C4-2B (cell line): ENCODE measurements at regions not wholly inside any gene's neighbourhood (a gene's known extent, or its start where the extent isn't known, plus 50 kb on each side); places are given as distances from the start of the nearest gene placed in this dataset.

Source experiments
- CTCF ChIP-seq: fragments of 450-650 bp; conservative IDR thresholded peaks from 2 replicates; pipeline ENCODE4 v1.5.1; 2017; ENCODE audit warnings: mild to moderate bottlenecking
- ZFX ChIP-seq: fragments of 450-650 bp; IDR thresholded peaks from 2 replicates; pipeline ENCODE4 v1.6.1; 2017

DNA sequence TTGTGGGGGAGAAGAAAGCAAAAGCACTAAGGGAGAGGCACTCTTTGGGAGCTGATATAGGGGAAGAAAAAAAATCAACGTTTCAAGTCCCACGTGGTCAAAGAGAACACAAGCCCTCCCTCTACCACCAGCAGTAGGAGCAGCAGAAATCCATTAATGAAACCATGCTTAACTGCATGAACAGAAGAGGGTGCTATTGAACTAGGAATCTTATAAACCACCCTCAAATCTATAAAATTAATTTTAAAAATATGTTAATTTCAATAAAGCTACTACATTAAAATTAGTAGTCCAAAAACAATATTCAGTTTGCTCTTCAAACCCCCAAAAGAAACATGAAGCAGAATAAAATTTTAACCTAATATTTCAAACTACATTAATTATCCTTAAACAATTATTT, 147.8 kb downstream of the TMEM18 start:
- TF ChIP-seq CTCF (peak; percentile 72), ZFX (no peak)
